NB4 (cell line): ENCODE measurements at regions not wholly inside any gene's neighbourhood (a gene's known extent, or its start where the extent isn't known, plus 50 kb on each side); places are given as distances from the start of the nearest gene placed in this dataset.

Source experiments
- CTCF ChIP-seq: IDR thresholded peaks from one replicate; pipeline ENCODE4 v1.5.1; 2012; ENCODE audit warnings: low read depth, low read length
- MAX ChIP-seq: IDR thresholded peaks from 2 replicates; pipeline ENCODE4 v1.6.1; 2011; ENCODE audit warnings: low read depth, low read length
- MYC ChIP-seq: IDR thresholded peaks from 2 replicates; pipeline ENCODE4 v1.6.1; 2011; ENCODE audit warnings: low read depth, low read length
- POLR2A ChIP-seq: IDR thresholded peaks from 2 replicates; pipeline ENCODE4 v1.6.1; 2011; ENCODE audit warnings: mild to moderate bottlenecking; ENCODE audit not compliant: insufficient read length; ENCODE audit errors: extremely low read depth

GRCh38 chr10:107931808-107932207 lies 767.3 kb upstream of the SORCS1 start:
- no peak for TF ChIP-seq MYC
- TF ChIP-seq CTCF: no peak
- TF ChIP-seq POLR2A: no peak
- no peak for TF ChIP-seq MAX
